Thoracic aorta (tissue), 2 donors: ENCODE measurements at regions not wholly inside any gene's neighbourhood (a gene's known extent, or its start where the extent isn't known, plus 50 kb on each side); places are given as distances from the start of the nearest gene placed in this dataset.

ENCODE experiments used
- ATAC-seq: fragments of 150-250 bp; one replicate; pipeline ENCODE4 v1.8.0; 2017; ENCODE audit warnings: low read depth; ENCODE audit not compliant: insufficient number of reproducible peaks, low FRiP score
- DNase-seq: peaks from one replicate; pipeline ENCODE4 v3.0.0-alpha.2; 2020; ENCODE audit warnings: low spot score
- H3K27ac ChIP-seq, 2 donors: fragments of 200-600 bp; sonication (generic); 1 replicate in 1 of 2; 2 replicates in 1 of 2; pipeline ENCODE4 v1.5.1; 2016; ENCODE audit warnings: mild to moderate bottlenecking in 2 of 2, moderate library complexity in 2 of 2
- H3K27me3 ChIP-seq: fragments of 200-600 bp; sonication (generic); replicated peaks from 2 replicates; pipeline ENCODE4 v1.6.0; 2016; ENCODE audit warnings: mild to moderate bottlenecking; ENCODE audit not compliant: insufficient read depth
- H3K36me3 ChIP-seq: fragments of 200-600 bp; sonication (generic); one replicate; pipeline ENCODE4 v1.5.1; 2016
- H3K4me1 ChIP-seq, 2 donors: fragments of 200-600 bp; sonication (generic); 1 replicate in 1 of 2; 2 replicates in 1 of 2; pipeline versions ENCODE4 v1.5.1 to v1.6.0; 2016; ENCODE audit warnings: low read depth in 2 of 2, mild to moderate bottlenecking in 1 of 2; ENCODE audit not compliant: control insufficient read depth in 1 of 2
- H3K4me3 ChIP-seq: fragments of 200-600 bp; sonication (generic); 2 replicates; pipeline ENCODE4 v1.5.1; 2016; ENCODE audit warnings: mild to moderate bottlenecking
- H3K9me3 ChIP-seq: fragments of 200-600 bp; sonication (generic); 2 replicates; pipeline ENCODE4 v1.5.1; 2016
- TF ChIP-seq, protein P1 (sequence below): fragments of 200-600 bp; sonication (generic); IDR thresholded peaks from one replicate; pipeline ENCODE4 v1.5.1; 2019; ENCODE audit warnings: antibody characterized with exemption

- no peak for ATAC-seq
- Histone ChIP-seq H3K4me3 (no peak overlapping the region), H3K9me3 (peaks cover 8% of the 10 kb centered on the region), H3K27ac (no peak overlapping the region), H3K36me3 (peaks cover 12% of the 10 kb centered on the region), H3K4me1 (no peaks in the 10 kb centered on the region), H3K27me3 (no peaks in the 10 kb centered on the region)
- no peak for DNase-seq
- TF ChIP-seq, protein P1, sequence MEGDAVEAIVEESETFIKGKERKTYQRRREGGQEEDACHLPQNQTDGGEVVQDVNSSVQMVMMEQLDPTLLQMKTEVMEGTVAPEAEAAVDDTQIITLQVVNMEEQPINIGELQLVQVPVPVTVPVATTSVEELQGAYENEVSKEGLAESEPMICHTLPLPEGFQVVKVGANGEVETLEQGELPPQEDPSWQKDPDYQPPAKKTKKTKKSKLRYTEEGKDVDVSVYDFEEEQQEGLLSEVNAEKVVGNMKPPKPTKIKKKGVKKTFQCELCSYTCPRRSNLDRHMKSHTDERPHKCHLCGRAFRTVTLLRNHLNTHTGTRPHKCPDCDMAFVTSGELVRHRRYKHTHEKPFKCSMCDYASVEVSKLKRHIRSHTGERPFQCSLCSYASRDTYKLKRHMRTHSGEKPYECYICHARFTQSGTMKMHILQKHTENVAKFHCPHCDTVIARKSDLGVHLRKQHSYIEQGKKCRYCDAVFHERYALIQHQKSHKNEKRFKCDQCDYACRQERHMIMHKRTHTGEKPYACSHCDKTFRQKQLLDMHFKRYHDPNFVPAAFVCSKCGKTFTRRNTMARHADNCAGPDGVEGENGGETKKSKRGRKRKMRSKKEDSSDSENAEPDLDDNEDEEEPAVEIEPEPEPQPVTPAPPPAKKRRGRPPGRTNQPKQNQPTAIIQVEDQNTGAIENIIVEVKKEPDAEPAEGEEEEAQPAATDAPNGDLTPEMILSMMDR = no peak
Measured at GRCh38 chr12:104823985-104824461, 134.1 kb downstream of the SLC41A2 start.

- DNase-seq = no peak
- no peaks in the 10 kb centered on the region for H3K4me1 ChIP-seq
Measured at GRCh38 chr12:104822941-104823340, 135.1 kb downstream of the SLC41A2 start.

DNA sequence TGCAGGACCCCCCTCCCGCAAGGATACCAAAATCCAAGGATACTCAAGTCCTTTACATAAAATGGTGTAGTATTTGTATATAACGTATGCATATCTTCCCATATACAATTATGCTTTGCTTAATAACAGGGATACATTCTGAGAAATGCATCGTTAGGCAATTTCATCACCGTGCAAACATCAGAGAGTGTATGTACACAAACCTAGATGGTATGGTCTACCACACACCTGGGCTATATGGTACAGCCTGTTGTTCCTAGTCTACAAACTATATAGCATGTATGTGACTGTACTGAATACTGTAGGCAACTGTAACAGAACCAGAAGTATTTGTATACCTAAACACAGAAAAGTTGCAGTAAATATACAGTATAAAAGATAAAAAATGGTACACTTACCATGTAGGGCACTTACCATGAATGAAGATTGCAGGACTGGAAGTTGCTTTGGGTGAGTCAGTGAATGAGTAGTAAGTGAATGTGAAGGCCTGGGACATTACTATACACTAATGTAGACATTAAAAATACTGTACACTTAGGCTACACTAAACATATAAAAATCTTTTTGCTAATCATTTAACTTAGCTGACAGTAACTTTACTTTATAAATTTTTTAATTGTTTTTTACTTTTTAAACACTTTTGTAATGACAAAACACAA, 141.1 kb downstream of the SLC41A2 start:
- DNase-seq = no peak
- no peaks in the 10 kb centered on the region for H3K4me1 ChIP-seq
- no peak overlapping the region for H3K4me3 ChIP-seq

More at GRCh38 chr12:104822941-104823340, 135.1 kb downstream of the SLC41A2 start:
- Histone ChIP-seq H3K9me3 (peaks cover 8% of the 10 kb centered on the region), H3K36me3 (peaks cover 12% of the 10 kb centered on the region), H3K4me3 (no peak overlapping the region), H3K27ac (no peak overlapping the region), H3K27me3 (no peaks in the 10 kb centered on the region)
- ATAC-seq = no peak
- TF ChIP-seq, protein P1 = no peak

GRCh38 chr12:104815935-104816334, 142.2 kb downstream of the SLC41A2 start:
- peaks cover 7% of the 10 kb centered on the region for H3K36me3 ChIP-seq
- H3K27ac ChIP-seq = no peak overlapping the region
- TF ChIP-seq, protein P1 = no peak

More for the DNA sequence above, 141.1 kb downstream of the SLC41A2 start:
- peaks cover 7% of the 10 kb centered on the region for H3K36me3 ChIP-seq
- H3K9me3 ChIP-seq = peaks cover 3% of the 10 kb centered on the region
- TF ChIP-seq, protein P1 = no peak
- no peak for ATAC-seq
- no peak overlapping the region for H3K27ac ChIP-seq
- no peaks in the 10 kb centered on the region for H3K27me3 ChIP-seq

DNA sequence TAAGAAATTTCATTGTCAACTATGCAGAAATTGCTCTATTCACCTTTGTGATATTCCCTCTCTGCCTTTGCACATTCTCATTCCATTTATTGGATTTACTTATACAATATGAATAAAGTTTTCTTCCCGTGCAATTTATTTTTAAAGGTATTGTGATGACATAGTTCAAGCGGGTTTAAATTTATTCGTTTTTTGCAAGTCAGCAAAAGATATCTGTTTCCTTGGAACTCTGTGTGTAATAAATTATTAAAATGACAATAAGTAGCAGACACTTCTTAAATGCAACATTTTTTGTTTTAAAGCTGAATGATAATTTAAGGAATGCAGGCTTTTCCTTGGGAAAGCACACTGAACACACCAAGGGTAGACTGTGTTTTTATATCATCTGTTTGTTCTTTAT, 143.1 kb downstream of the SLC41A2 start:
- no peak overlapping the region for H3K27ac ChIP-seq
- DNase-seq (no peak), ATAC-seq (no peak)
- H3K4me3 ChIP-seq = no peak overlapping the region
- TF ChIP-seq, protein P1 = no peak
- H3K27me3 ChIP-seq = no peaks in the 10 kb centered on the region
- H3K36me3 ChIP-seq = no peaks in the 10 kb centered on the region
- no peaks in the 10 kb centered on the region for H3K4me1 ChIP-seq
- H3K9me3 ChIP-seq = peaks cover 3% of the 10 kb centered on the region

More at GRCh38 chr12:104815935-104816334, 142.2 kb downstream of the SLC41A2 start:
- DNase-seq = no peak
- Histone ChIP-seq H3K27me3 (no peaks in the 10 kb centered on the region), H3K4me1 (no peaks in the 10 kb centered on the region), H3K9me3 (peaks cover 3% of the 10 kb centered on the region), H3K4me3 (no peak overlapping the region)
- ATAC-seq = no peak
